ENCODE measurements at regions not wholly inside any gene's neighbourhood (a gene's known extent, or its start where the extent isn't known, plus 50 kb on each side); places are given as distances from the start of the nearest gene placed in this dataset.

DNA sequence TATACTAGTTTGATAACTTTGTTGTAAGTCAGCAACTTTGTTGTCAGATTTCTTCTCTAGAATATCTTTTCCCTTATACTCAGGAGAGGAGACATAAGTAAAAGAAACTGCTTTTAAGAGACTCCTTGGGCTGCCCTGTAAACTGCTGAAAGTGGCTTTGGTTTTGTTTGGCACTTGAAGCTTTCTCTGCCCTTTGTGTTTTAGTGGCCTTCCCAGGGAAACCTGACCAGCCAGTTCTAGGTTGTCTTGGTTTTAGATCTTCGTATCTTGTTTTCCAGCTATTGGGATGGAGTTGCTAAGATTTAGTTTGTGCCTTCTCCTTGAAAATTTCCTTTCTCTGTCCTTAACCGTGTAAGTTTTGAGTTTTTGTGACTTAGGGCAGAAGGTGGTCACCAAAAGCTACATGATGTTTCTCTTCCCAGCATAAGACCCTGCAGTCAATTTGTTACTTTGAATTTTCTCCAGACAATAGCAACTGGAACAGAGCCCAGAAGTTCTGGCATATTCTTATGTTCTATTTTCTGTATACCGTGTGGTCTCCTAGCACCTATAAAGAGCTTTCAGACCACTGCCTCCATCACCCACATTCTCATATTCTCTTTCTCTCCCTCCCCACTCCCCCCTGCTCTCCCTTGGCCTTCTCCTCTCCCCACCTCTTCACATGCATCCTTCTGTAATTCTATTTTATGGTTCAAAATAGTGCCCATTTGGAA is 81.1 kb downstream of the BOLA3 start:
- POLR2A ChIA-PET (ENCODE audit: low non-redundant PET), result interaction anchor here (0.5 kb wide), 1 partner anchor 86 kb away, joined by 3 read pairs; no protein-coding TSS in a partner anchor
- TF ChIP-seq CTCF (conservative IDR thresholded peaks at IDR 0.05; ENCODE audit: low read depth, low read length), result no peak
- no peak for TF ChIP-seq EZH2 (IDR thresholded peaks at IDR 0.05; ENCODE audit: borderline replicate concordance, low read depth, low read length, poor library complexity, severe bottlenecking)
- peaks cover 6% of the 10 kb centered on the region for H3K4me1 ChIP-seq (ENCODE audit: insufficient read depth, low read length, poor library complexity, severe bottlenecking)
- H3K27ac ChIP-seq (ENCODE audit: low read depth, low read length, poor library complexity, severe bottlenecking), result no peak overlapping the region
- intact Hi-C loops (cut with micrococcal nuclease; ENCODE audit: unreplicated experiment), result no loop called here
- H3K9me3 ChIP-seq (ENCODE audit: low read depth, low read length, poor library complexity, severe bottlenecking), result no peaks in the 10 kb centered on the region
- BruUV-seq (replicated peaks), result no TSS peak
- no peak for DNase-seq (ENCODE audit: low spot score)
- CTCF ChIA-PET, result no interaction called here
- H3K36me3 ChIP-seq (ENCODE audit: insufficient read depth, low read length, poor library complexity, severe bottlenecking), result peaks cover 4% of the 10 kb centered on the region
- no peak overlapping the region for H3K4me3 ChIP-seq (ENCODE audit: low read depth, low read length, poor library complexity, severe bottlenecking)
- H3K27me3 ChIP-seq (replicated peaks; ENCODE audit: insufficient read depth, low read depth, low read length, poor library complexity), result no peaks in the 10 kb centered on the region

- Histone ChIP-seq H3K4me1 (ENCODE audit: insufficient read depth, low read length, poor library complexity, severe bottlenecking) (peaks cover 6% of the 10 kb centered on the region), H3K36me3 (ENCODE audit: insufficient read depth, low read length, poor library complexity, severe bottlenecking) (peaks cover 4% of the 10 kb centered on the region), H3K9me3 (ENCODE audit: low read depth, low read length, poor library complexity, severe bottlenecking) (no peaks in the 10 kb centered on the region), H3K27me3 (replicated peaks; ENCODE audit: insufficient read depth, low read depth, low read length, poor library complexity) (no peaks in the 10 kb centered on the region), H3K27ac (ENCODE audit: low read depth, low read length, poor library complexity, severe bottlenecking) (no peak overlapping the region), H3K4me3 (ENCODE audit: low read depth, low read length, poor library complexity, severe bottlenecking) (no peak overlapping the region)
- no peak for DNase-seq (ENCODE audit: low spot score)
- POLR2A ChIA-PET (ENCODE audit: low non-redundant PET), result no interaction called here
- no TSS peak for BruUV-seq (replicated peaks)
- intact Hi-C loops (cut with micrococcal nuclease; ENCODE audit: unreplicated experiment), result no loop called here
- CTCF ChIA-PET, result no interaction called here
- TF ChIP-seq CTCF (conservative IDR thresholded peaks at IDR 0.05; ENCODE audit: low read depth, low read length), result no peak
- no peak for TF ChIP-seq EZH2 (IDR thresholded peaks at IDR 0.05; ENCODE audit: borderline replicate concordance, low read depth, low read length, poor library complexity, severe bottlenecking)
Observed at GRCh38 chr2:74067221-74067747, 80.4 kb downstream of the BOLA3 start.

GRCh38 chr2:74070991-74071390 is 76.7 kb downstream of the BOLA3 start:
- no peak for DNase-seq (ENCODE audit: low spot score)
- H3K4me1 ChIP-seq (ENCODE audit: insufficient read depth, low read length, poor library complexity, severe bottlenecking), result peaks cover 7% of the 10 kb centered on the region
- H3K4me3 ChIP-seq (ENCODE audit: low read depth, low read length, poor library complexity, severe bottlenecking), result no peak overlapping the region
- no peaks in the 10 kb centered on the region for H3K9me3 ChIP-seq (ENCODE audit: low read depth, low read length, poor library complexity, severe bottlenecking)
- intact Hi-C loops (cut with micrococcal nuclease; ENCODE audit: unreplicated experiment), result no loop called here
- H3K27ac ChIP-seq (ENCODE audit: low read depth, low read length, poor library complexity, severe bottlenecking), result no peak overlapping the region
- peaks cover 4% of the 10 kb centered on the region for H3K36me3 ChIP-seq (ENCODE audit: insufficient read depth, low read length, poor library complexity, severe bottlenecking)
- ChIA-PET CTCF (no interaction called here), POLR2A (ENCODE audit: low non-redundant PET) (no interaction called here)
- no peaks in the 10 kb centered on the region for H3K27me3 ChIP-seq (replicated peaks; ENCODE audit: insufficient read depth, low read depth, low read length, poor library complexity)
- BruUV-seq (replicated peaks), result no TSS peak
- TF ChIP-seq EZH2 (IDR thresholded peaks at IDR 0.05; ENCODE audit: borderline replicate concordance, low read depth, low read length, poor library complexity, severe bottlenecking), result no peak
- TF ChIP-seq CTCF (conservative IDR thresholded peaks at IDR 0.05; ENCODE audit: low read depth, low read length), result no peak

Data from A673 (cell line).